ENCODE measurements at regions not wholly inside any gene's neighbourhood (a gene's known extent, or its start where the extent isn't known, plus 50 kb on each side); places are given as distances from the start of the nearest gene placed in this dataset.

DNA sequence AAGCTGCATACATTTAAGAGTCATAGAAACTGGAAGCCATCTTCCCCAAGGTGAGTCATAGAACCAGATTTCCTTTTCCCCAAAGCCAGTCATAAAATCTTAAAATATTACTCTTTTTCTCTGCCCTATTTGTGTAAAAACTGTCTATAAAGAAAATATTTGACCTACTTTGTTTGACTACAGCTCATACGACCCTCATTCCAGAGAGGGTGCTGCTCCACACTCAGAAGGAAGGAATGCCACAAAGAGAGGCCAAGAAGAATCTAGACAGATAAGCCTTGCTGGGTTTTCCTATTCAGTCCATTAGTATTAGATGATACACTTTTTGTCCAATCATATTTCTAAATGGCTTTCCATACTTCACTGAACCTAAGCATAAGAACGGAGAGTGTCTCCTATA, 671.6 kb upstream of the SGO1 start:
- TF ChIP-seq, protein P1, sequence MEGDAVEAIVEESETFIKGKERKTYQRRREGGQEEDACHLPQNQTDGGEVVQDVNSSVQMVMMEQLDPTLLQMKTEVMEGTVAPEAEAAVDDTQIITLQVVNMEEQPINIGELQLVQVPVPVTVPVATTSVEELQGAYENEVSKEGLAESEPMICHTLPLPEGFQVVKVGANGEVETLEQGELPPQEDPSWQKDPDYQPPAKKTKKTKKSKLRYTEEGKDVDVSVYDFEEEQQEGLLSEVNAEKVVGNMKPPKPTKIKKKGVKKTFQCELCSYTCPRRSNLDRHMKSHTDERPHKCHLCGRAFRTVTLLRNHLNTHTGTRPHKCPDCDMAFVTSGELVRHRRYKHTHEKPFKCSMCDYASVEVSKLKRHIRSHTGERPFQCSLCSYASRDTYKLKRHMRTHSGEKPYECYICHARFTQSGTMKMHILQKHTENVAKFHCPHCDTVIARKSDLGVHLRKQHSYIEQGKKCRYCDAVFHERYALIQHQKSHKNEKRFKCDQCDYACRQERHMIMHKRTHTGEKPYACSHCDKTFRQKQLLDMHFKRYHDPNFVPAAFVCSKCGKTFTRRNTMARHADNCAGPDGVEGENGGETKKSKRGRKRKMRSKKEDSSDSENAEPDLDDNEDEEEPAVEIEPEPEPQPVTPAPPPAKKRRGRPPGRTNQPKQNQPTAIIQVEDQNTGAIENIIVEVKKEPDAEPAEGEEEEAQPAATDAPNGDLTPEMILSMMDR (IDR thresholded peaks at IDR 0.05): no peak
- TF ChIP-seq CREB1 (CRISPR knock-in tag; IDR thresholded peaks at IDR 0.05): no peak
- TF ChIP-seq, protein P2, sequence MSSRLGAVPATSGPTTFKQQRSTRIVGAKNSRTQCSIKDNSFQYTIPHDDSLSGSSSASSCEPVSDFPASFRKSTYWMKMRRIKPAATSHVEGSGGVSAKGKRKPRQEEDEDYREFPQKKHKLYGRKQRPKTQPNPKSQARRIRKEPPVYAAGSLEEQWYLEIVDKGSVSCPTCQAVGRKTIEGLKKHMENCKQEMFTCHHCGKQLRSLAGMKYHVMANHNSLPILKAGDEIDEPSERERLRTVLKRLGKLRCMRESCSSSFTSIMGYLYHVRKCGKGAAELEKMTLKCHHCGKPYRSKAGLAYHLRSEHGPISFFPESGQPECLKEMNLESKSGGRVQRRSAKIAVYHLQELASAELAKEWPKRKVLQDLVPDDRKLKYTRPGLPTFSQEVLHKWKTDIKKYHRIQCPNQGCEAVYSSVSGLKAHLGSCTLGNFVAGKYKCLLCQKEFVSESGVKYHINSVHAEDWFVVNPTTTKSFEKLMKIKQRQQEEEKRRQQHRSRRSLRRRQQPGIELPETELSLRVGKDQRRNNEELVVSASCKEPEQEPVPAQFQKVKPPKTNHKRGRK (CRISPR knock-in tag; IDR thresholded peaks at IDR 0.05; ENCODE audit: borderline replicate concordance): no peak
- TF ChIP-seq FOXP1 (CRISPR knock-in tag; IDR thresholded peaks at IDR 0.05; ENCODE audit: borderline replicate concordance): no peak
- TF ChIP-seq, protein P3, sequence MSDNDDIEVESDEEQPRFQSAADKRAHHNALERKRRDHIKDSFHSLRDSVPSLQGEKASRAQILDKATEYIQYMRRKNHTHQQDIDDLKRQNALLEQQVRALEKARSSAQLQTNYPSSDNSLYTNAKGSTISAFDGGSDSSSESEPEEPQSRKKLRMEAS (CRISPR knock-in tag; IDR thresholded peaks at IDR 0.05): no peak
